ENCODE measurements at regions not wholly inside any gene's neighbourhood (a gene's known extent, or its start where the extent isn't known, plus 50 kb on each side); places are given as distances from the start of the nearest gene placed in this dataset.
"Not testable (repeated sequence)": the region's sequence is repeated elsewhere in the genome, so short reads cannot be mapped to it uniquely, and the experiment has no call there.

GRCh38 chr7:46607176-46607575 is 686.1 kb upstream of the IGFBP3 start:
- no peak for DNase-seq

GRCh38 chr7:46606761-46607160 is 685.7 kb upstream of the IGFBP3 start:
- no peak for DNase-seq

GRCh38 chr7:46604241-46604661 is 683.2 kb upstream of the IGFBP3 start:
- DNase-seq: no peak

GRCh38 chr7:46603780-46604179 is 682.7 kb upstream of the IGFBP3 start:
- no peak for DNase-seq

GRCh38 chr7:46603296-46603752 is 682.3 kb upstream of the IGFBP3 start:
- no peak for DNase-seq

GRCh38 chr7:46600340-46600739 is 679.3 kb upstream of the IGFBP3 start:
- DNase-seq: no peak

GRCh38 chr7:46594831-46595230 is 673.8 kb upstream of the IGFBP3 start:
- not testable (repeated sequence) for DNase-seq

- DNase-seq: not testable (repeated sequence)
Measured at GRCh38 chr7:46590918-46591905, 670.1 kb upstream of the IGFBP3 start.

- DNase-seq: no peak
Measured at GRCh38 chr7:46589286-46589685, 668.2 kb upstream of the IGFBP3 start.

GRCh38 chr7:46586406-46586805 is 665.3 kb upstream of the IGFBP3 start:
- DNase-seq: no peak

- no peak for DNase-seq
Measured at GRCh38 chr7:46583656-46584055, 662.6 kb upstream of the IGFBP3 start.

GRCh38 chr7:46581268-46581667 is 660.2 kb upstream of the IGFBP3 start:
- no peak for DNase-seq

- DNase-seq: no peak
Measured at GRCh38 chr7:46580766-46581165, 659.7 kb upstream of the IGFBP3 start.

- DNase-seq: no peak
Measured at GRCh38 chr7:46577394-46577793, 656.3 kb upstream of the IGFBP3 start.

GRCh38 chr7:46576950-46577349 is 655.9 kb upstream of the IGFBP3 start:
- no peak for DNase-seq

GRCh38 chr7:46572691-46573090 is 651.6 kb upstream of the IGFBP3 start:
- no peak for DNase-seq

- no peak for DNase-seq
Measured at GRCh38 chr7:46571996-46572395, 650.9 kb upstream of the IGFBP3 start.

GRCh38 chr7:46569133-46569465 is 648.0 kb upstream of the IGFBP3 start:
- no peak for DNase-seq

GRCh38 chr7:46568420-46569132 is 647.5 kb upstream of the IGFBP3 start:
- DNase-seq: no peak

GRCh38 chr7:46567858-46568257 is 646.8 kb upstream of the IGFBP3 start:
- DNase-seq: no peak

- DNase-seq: no peak
Measured at GRCh38 chr7:46566097-46566774, 645.2 kb upstream of the IGFBP3 start.

- no peak for DNase-seq
Measured at GRCh38 chr7:46565253-46566096, 644.4 kb upstream of the IGFBP3 start.

Measured in bone marrow (tissue), 2 donors.